ENCODE measurements at regions not wholly inside any gene's neighbourhood (a gene's known extent, or its start where the extent isn't known, plus 50 kb on each side); places are given as distances from the start of the nearest gene placed in this dataset.

DNA sequence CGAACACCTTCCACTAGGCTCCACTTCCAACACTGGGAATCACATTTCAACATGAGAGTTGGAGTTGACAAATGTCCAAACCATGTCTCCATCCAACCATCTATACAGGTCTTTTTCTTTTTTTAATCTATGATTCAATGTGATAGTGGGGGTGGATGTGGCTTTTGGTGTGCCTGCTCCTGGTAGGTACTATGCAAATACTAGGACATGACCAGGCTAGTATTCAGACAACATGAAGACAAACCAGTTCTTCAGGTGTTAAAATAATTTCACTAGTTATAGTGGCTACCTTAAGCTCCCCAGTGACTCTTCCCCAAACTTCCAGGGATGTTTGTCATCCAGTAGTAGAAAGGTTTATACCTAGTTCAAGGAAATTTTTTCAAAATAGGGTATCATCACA is 387.5 kb downstream of the CDH2 start:
- Histone ChIP-seq H3K27me3 (ENCODE audit: insufficient read depth, poor library complexity, severe bottlenecking) (no peaks in the 10 kb centered on the region), H3K27ac (replicated peaks) (no peak overlapping the region), H3K4me3 (replicated peaks; ENCODE audit: insufficient read depth, low read length) (no peak overlapping the region)
- DNase-seq (ENCODE audit: low read depth in 1 of 2, low spot score in 1 of 2) = no peak
- TF ChIP-seq, protein P1, sequence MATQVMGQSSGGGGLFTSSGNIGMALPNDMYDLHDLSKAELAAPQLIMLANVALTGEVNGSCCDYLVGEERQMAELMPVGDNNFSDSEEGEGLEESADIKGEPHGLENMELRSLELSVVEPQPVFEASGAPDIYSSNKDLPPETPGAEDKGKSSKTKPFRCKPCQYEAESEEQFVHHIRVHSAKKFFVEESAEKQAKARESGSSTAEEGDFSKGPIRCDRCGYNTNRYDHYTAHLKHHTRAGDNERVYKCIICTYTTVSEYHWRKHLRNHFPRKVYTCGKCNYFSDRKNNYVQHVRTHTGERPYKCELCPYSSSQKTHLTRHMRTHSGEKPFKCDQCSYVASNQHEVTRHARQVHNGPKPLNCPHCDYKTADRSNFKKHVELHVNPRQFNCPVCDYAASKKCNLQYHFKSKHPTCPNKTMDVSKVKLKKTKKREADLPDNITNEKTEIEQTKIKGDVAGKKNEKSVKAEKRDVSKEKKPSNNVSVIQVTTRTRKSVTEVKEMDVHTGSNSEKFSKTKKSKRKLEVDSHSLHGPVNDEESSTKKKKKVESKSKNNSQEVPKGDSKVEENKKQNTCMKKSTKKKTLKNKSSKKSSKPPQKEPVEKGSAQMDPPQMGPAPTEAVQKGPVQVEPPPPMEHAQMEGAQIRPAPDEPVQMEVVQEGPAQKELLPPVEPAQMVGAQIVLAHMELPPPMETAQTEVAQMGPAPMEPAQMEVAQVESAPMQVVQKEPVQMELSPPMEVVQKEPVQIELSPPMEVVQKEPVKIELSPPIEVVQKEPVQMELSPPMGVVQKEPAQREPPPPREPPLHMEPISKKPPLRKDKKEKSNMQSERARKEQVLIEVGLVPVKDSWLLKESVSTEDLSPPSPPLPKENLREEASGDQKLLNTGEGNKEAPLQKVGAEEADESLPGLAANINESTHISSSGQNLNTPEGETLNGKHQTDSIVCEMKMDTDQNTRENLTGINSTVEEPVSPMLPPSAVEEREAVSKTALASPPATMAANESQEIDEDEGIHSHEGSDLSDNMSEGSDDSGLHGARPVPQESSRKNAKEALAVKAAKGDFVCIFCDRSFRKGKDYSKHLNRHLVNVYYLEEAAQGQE (IDR thresholded peaks at IDR 0.05; ENCODE audit: insufficient replicate concordance, low read depth) = no peak
- TF ChIP-seq, protein P2, sequence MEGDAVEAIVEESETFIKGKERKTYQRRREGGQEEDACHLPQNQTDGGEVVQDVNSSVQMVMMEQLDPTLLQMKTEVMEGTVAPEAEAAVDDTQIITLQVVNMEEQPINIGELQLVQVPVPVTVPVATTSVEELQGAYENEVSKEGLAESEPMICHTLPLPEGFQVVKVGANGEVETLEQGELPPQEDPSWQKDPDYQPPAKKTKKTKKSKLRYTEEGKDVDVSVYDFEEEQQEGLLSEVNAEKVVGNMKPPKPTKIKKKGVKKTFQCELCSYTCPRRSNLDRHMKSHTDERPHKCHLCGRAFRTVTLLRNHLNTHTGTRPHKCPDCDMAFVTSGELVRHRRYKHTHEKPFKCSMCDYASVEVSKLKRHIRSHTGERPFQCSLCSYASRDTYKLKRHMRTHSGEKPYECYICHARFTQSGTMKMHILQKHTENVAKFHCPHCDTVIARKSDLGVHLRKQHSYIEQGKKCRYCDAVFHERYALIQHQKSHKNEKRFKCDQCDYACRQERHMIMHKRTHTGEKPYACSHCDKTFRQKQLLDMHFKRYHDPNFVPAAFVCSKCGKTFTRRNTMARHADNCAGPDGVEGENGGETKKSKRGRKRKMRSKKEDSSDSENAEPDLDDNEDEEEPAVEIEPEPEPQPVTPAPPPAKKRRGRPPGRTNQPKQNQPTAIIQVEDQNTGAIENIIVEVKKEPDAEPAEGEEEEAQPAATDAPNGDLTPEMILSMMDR (IDR thresholded peaks at IDR 0.05; ENCODE audit: insufficient read depth, low read length) = no peak
- TF ChIP-seq GABPA (IDR thresholded peaks at IDR 0.05; ENCODE audit: low read depth) (no peak), POLR2AphosphoS5 (IDR thresholded peaks at IDR 0.05; ENCODE audit: low read depth) (no peak), SPI1 (IDR thresholded peaks at IDR 0.05; ENCODE audit: borderline replicate concordance, low read depth) (no peak)

DNA sequence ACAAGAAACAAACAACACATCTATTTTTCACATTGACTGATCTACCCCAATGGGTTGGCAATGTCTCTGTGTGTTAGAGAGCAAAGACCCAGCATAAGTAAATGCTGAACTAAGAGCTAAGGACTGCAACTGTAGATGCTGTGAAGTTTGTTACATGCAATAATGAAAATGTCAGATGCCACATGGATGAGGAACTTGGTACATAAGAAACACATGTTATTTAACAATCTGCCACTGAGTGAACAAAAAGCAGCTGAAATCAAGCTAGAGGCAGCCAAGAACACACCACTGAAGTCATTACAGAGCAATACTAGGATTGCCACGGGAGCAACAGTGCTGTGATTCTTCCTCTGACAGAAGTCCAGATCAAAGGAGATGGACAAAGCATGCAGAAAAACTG is 389.4 kb downstream of the CDH2 start:
- Histone ChIP-seq H3K4me3 (replicated peaks; ENCODE audit: insufficient read depth, low read length) (no peak overlapping the region), H3K27ac (replicated peaks) (no peak overlapping the region), H3K27me3 (ENCODE audit: insufficient read depth, poor library complexity, severe bottlenecking) (no peaks in the 10 kb centered on the region)
- TF ChIP-seq, protein P2 (IDR thresholded peaks at IDR 0.05; ENCODE audit: insufficient read depth, low read length) = no peak
- TF ChIP-seq, protein P1 (IDR thresholded peaks at IDR 0.05; ENCODE audit: insufficient replicate concordance, low read depth) = no peak
- TF ChIP-seq POLR2AphosphoS5 (IDR thresholded peaks at IDR 0.05; ENCODE audit: low read depth) = no peak
- TF ChIP-seq SPI1 (IDR thresholded peaks at IDR 0.05; ENCODE audit: borderline replicate concordance, low read depth) = no peak
- no peak for TF ChIP-seq GABPA (IDR thresholded peaks at IDR 0.05; ENCODE audit: low read depth)
- no peak for DNase-seq (ENCODE audit: low read depth in 1 of 2, low spot score in 1 of 2)

DNA sequence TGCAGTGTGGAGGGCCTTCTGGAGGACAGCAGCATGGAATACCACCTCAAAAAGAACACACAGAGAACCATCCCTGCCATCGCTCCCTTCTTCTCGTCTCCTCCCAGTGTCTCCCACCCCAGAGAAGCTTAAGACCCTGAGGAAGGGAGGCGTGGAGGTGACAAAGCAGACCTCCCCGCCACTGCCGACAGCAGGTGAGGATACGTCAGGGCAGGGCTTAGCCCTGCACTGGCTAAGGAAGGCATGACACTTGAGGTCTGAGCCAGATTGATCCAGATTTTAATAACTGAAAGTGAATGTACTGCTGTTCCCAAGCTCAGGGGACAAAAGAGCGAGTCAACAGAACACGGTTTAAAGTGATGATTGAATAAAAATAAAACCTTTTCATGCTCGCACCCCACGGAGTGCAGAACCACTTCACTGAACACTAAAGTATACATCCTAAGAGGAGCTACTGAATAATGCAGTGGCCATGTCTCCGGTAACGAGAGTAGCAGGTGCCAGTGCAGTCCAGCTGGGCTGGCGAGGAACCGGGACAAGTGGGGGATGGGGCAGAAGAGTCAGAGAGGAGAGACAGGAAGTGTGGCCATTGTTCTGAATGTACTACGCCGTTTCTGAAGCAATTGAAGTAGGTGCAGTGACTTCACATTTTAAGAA is 391.0 kb downstream of the CDH2 start:
- DNase-seq (ENCODE audit: low read depth in 1 of 2, low spot score in 1 of 2) = no peak
- Histone ChIP-seq H3K27me3 (ENCODE audit: insufficient read depth, poor library complexity, severe bottlenecking) (no peaks in the 10 kb centered on the region), H3K27ac (replicated peaks) (no peak overlapping the region), H3K4me3 (replicated peaks; ENCODE audit: insufficient read depth, low read length) (no peak overlapping the region)
- TF ChIP-seq SPI1 (IDR thresholded peaks at IDR 0.05; ENCODE audit: borderline replicate concordance, low read depth) = no peak
- TF ChIP-seq, protein P1 (IDR thresholded peaks at IDR 0.05; ENCODE audit: insufficient replicate concordance, low read depth) = no peak

Measured in HL-60 (cell line).